ENCODE measurements at regions not wholly inside any gene's neighbourhood (a gene's known extent, or its start where the extent isn't known, plus 50 kb on each side); places are given as distances from the start of the nearest gene placed in this dataset.

DNA sequence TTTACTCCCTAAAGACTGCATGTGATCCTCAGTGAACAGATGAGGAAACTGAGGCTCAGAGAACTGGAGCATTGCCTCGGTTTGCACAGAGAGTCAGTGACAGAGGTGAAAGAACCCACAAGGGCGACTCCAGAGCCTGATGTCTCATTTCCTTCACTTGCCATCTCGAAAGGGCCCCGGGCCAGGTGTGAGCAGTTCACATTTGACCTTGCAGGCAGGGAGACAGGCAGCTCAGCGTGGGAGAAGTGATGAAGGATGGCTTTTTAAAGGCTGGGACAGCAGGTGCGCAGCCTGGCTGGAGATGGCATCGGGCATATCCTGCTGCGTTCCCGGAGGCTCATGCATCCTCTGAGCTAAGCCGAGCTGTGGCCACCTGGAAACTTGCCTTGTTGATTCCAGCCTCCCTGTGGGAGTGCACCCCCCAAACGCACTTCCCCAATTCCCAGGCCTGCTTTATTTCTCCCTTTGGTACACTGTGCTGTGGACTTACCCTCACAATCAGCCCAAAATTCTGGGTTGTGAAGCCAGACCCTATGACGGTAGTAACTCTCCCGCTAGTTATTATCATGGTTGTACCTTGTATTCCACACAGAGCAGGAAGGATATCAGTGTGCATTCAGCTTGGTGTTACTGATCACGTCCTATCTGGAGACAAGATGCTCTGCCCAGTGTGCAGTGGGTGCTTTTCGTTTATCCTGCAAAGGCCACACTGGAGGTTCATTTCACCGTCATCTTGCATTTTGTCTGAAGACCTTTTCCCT lies 753.2 kb upstream of the EEF2KMT start:
- TF ChIP-seq POLR2AphosphoS5 (IDR thresholded peaks at IDR 0.05; ENCODE audit: insufficient read depth, low read depth, low read length) = no peak
- TF ChIP-seq, protein P1, sequence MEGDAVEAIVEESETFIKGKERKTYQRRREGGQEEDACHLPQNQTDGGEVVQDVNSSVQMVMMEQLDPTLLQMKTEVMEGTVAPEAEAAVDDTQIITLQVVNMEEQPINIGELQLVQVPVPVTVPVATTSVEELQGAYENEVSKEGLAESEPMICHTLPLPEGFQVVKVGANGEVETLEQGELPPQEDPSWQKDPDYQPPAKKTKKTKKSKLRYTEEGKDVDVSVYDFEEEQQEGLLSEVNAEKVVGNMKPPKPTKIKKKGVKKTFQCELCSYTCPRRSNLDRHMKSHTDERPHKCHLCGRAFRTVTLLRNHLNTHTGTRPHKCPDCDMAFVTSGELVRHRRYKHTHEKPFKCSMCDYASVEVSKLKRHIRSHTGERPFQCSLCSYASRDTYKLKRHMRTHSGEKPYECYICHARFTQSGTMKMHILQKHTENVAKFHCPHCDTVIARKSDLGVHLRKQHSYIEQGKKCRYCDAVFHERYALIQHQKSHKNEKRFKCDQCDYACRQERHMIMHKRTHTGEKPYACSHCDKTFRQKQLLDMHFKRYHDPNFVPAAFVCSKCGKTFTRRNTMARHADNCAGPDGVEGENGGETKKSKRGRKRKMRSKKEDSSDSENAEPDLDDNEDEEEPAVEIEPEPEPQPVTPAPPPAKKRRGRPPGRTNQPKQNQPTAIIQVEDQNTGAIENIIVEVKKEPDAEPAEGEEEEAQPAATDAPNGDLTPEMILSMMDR (IDR thresholded peaks at IDR 0.05; ENCODE audit: extremely low read depth in 1 of 2, insufficient read depth in 1 of 2, low read depth in 1 of 2, low read length in 2 of 2) = no peak
- TF ChIP-seq, protein P2, sequence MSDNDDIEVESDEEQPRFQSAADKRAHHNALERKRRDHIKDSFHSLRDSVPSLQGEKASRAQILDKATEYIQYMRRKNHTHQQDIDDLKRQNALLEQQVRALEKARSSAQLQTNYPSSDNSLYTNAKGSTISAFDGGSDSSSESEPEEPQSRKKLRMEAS (IDR thresholded peaks at IDR 0.05; ENCODE audit: insufficient read depth, insufficient read length) = no peak
- TF ChIP-seq GATA2 (IDR thresholded peaks at IDR 0.05; ENCODE audit: insufficient read depth, insufficient read length, low read depth, low read length) = no peak
- TF ChIP-seq POLR2A (IDR thresholded peaks at IDR 0.05; ENCODE audit: low read depth, low read length) = no peak
- no peak for TF ChIP-seq EZH2 (IDR thresholded peaks at IDR 0.05; ENCODE audit: borderline replicate concordance, low read depth, low read length, severe bottlenecking)
- no peak for TF ChIP-seq FOS (IDR thresholded peaks at IDR 0.05; ENCODE audit: borderline replicate concordance, insufficient read depth, low read length)
- no peak for TF ChIP-seq MYC (IDR thresholded peaks at IDR 0.05; ENCODE audit: low read depth, low read length)
